DOHH2 (cell line): ENCODE measurements at regions not wholly inside any gene's neighbourhood (a gene's known extent, or its start where the extent isn't known, plus 50 kb on each side); places are given as distances from the start of the nearest gene placed in this dataset.

Experiments
- H3F3A ChIP-seq: fragments of 200-600 bp; sonication (generic), shearing (Covaris generic); 2 replicates; pipeline ENCODE4 v1.6.0; 2016; ENCODE audit warnings: antibody characterized with exemption, mild to moderate bottlenecking; ENCODE audit not compliant: control insufficient read depth, insufficient read depth
- H3K27ac ChIP-seq: fragments of 200-600 bp; sonication (generic); 2 replicates; pipeline ENCODE4 v1.5.1; 2014; ENCODE audit warnings: low read depth, mild to moderate bottlenecking, low read length, moderate library complexity
- H3K27me3 ChIP-seq: fragments of 200-600 bp; sonication (generic); 2 replicates; pipeline ENCODE4 v1.6.1; 2014; ENCODE audit warnings: mild to moderate bottlenecking, low read length, mixed read lengths; ENCODE audit not compliant: control insufficient read depth
- H3K36me3 ChIP-seq: fragments of 200-600 bp; sonication (generic); 2 replicates; pipeline ENCODE4 v1.6.1; 2014; ENCODE audit warnings: mild to moderate bottlenecking, low read length, moderate library complexity, mixed read lengths; ENCODE audit not compliant: control insufficient read depth
- H3K4me1 ChIP-seq: fragments of 200-600 bp; sonication (generic); 2 replicates; pipeline ENCODE4 v1.6.1; 2014; ENCODE audit warnings: mild to moderate bottlenecking, low read length, mixed read lengths; ENCODE audit not compliant: control insufficient read depth
- H3K4me2 ChIP-seq: fragments of 200-600 bp; sonication (generic); 2 replicates; pipeline ENCODE4 v1.6.0; 2014; ENCODE audit warnings: mild to moderate bottlenecking, low read length, moderate library complexity
- H3K4me3 ChIP-seq: fragments of 200-600 bp; sonication (generic); 2 replicates; pipeline ENCODE4 v1.5.1; 2014; ENCODE audit warnings: mild to moderate bottlenecking, low read length, mixed read lengths
- H3K79me2 ChIP-seq: fragments of 200-600 bp; sonication (generic); 2 replicates; pipeline ENCODE4 v1.6.1; 2014; ENCODE audit warnings: mild to moderate bottlenecking, low read length, mixed read lengths; ENCODE audit not compliant: control insufficient read depth
- H3K9me2 ChIP-seq: fragments of 200-600 bp; sonication (generic); replicated peaks from 2 replicates; pipeline ENCODE4 v1.6.1; 2014; ENCODE audit warnings: mild to moderate bottlenecking, low read length, mixed read lengths; ENCODE audit not compliant: control insufficient read depth
- H3K9me3 ChIP-seq: fragments of 200-600 bp; sonication (generic); 2 replicates; pipeline ENCODE4 v1.6.1; 2014; ENCODE audit warnings: antibody characterized with exemption, low read length, mixed read lengths; ENCODE audit not compliant: control insufficient read depth, insufficient read depth
- H4K20me1 ChIP-seq: fragments of 200-600 bp; sonication (generic); 2 replicates; pipeline ENCODE4 v1.6.0; 2014; ENCODE audit warnings: low read depth, mild to moderate bottlenecking, antibody characterized with exemption, low read length, moderate library complexity; ENCODE audit not compliant: control insufficient read depth, insufficient read depth
- CTCF ChIP-seq: fragments of 200-600 bp; sonication (generic); IDR thresholded peaks from one replicate; pipeline ENCODE4 v1.5.1; 2014; ENCODE audit warnings: antibody characterized with exemption, mild to moderate bottlenecking, low read depth, low read length; ENCODE audit not compliant: poor library complexity, severe bottlenecking
- EZH2phosphoT487 ChIP-seq: fragments of 200-600 bp; sonication (generic); IDR thresholded peaks from 2 replicates; pipeline ENCODE4 v1.6.1; 2017; ENCODE audit warnings: borderline replicate concordance, mild to moderate bottlenecking, antibody characterized with exemption, low read length, moderate library complexity, mixed read lengths

GRCh38 chr3:25294169-25294805 lies 133.8 kb upstream of the RARB start:
- H3K27ac ChIP-seq: no peak overlapping the region
- no peak overlapping the region for H3K4me3 ChIP-seq
- no peaks in the 10 kb centered on the region for H3K9me2 ChIP-seq
- H3K27me3 ChIP-seq: no peaks in the 10 kb centered on the region
- TF ChIP-seq CTCF: no peak
- TF ChIP-seq EZH2phosphoT487: no peak
- no peaks in the 10 kb centered on the region for H3F3A ChIP-seq
- no peaks in the 10 kb centered on the region for H3K36me3 ChIP-seq
- no peaks in the 10 kb centered on the region for H3K79me2 ChIP-seq
- H3K4me2 ChIP-seq: no peak overlapping the region
- H4K20me1 ChIP-seq: no peaks in the 10 kb centered on the region
- no peaks in the 10 kb centered on the region for H3K9me3 ChIP-seq
- H3K4me1 ChIP-seq: no peaks in the 10 kb centered on the region

GRCh38 chr3:25297667-25298585 lies 130.1 kb upstream of the RARB start:
- TF ChIP-seq EZH2phosphoT487 (no peak), CTCF (no peak)
- Histone ChIP-seq H3K9me2 (no peaks in the 10 kb centered on the region), H3F3A (no peaks in the 10 kb centered on the region), H3K4me1 (no peaks in the 10 kb centered on the region), H3K9me3 (no peaks in the 10 kb centered on the region), H3K27me3 (no peaks in the 10 kb centered on the region; the same call in 1 of the 2 replicates), H3K79me2 (no peaks in the 10 kb centered on the region), H4K20me1 (no peaks in the 10 kb centered on the region), H3K27ac (no peak overlapping the region), H3K36me3 (no peaks in the 10 kb centered on the region), H3K4me2 (no peak overlapping the region), H3K4me3 (no peak overlapping the region)

- no peaks in the 10 kb centered on the region for H3K36me3 ChIP-seq
- no peaks in the 10 kb centered on the region for H3K4me1 ChIP-seq
- H3K9me3 ChIP-seq: no peaks in the 10 kb centered on the region
- no peaks in the 10 kb centered on the region for H3K79me2 ChIP-seq
- no peaks in the 10 kb centered on the region; the same call in 1 of the 2 replicates for H3K27me3 ChIP-seq
- H3K9me2 ChIP-seq: no peaks in the 10 kb centered on the region
- no peak for TF ChIP-seq CTCF
- TF ChIP-seq EZH2phosphoT487: no peak
- H3K4me2 ChIP-seq: no peak overlapping the region
- H3F3A ChIP-seq: no peaks in the 10 kb centered on the region
- H3K4me3 ChIP-seq: no peak overlapping the region
- no peak overlapping the region for H3K27ac ChIP-seq
- no peaks in the 10 kb centered on the region for H4K20me1 ChIP-seq
Observed at GRCh38 chr3:25300141-25300540, 127.9 kb upstream of the RARB start.
